ENCODE measurements at regions not wholly inside any gene's neighbourhood (a gene's known extent, or its start where the extent isn't known, plus 50 kb on each side); places are given as distances from the start of the nearest gene placed in this dataset.
"Not testable (repeated sequence)": the region's sequence is repeated elsewhere in the genome, so short reads cannot be mapped to it uniquely, and the experiment has no call there.

GRCh38 chr21:25487046-25487594, 120.2 kb downstream of the MRPL39 start:
- intact Hi-C loops (cut with DNase I, micrococcal nuclease) = no loop called here
- no peak for ATAC-seq
- Histone ChIP-seq H3K36me3 (ENCODE audit: low read depth) (no peaks in the 10 kb centered on the region), H3K9me3 (peaks cover 7% of the 10 kb centered on the region), H3K4me3 (no peak overlapping the region), H3K4me1 (ENCODE audit: low read depth) (no peaks in the 10 kb centered on the region)
- TF ChIP-seq CTCF (IDR thresholded peaks at IDR 0.05) = no peak
- no peak for DNase-seq

GRCh38 chr21:25485914-25486313, 121.4 kb downstream of the MRPL39 start:
- no peak for TF ChIP-seq CTCF (IDR thresholded peaks at IDR 0.05)
- Histone ChIP-seq H3K9me3 (peaks cover 19% of the 10 kb centered on the region), H3K4me1 (ENCODE audit: low read depth) (no peaks in the 10 kb centered on the region), H3K4me3 (no peak overlapping the region), H3K36me3 (ENCODE audit: low read depth) (no peaks in the 10 kb centered on the region)
- ATAC-seq = no peak
- intact Hi-C loops (cut with DNase I, micrococcal nuclease) = no loop called here
- DNase-seq = no peak

GRCh38 chr21:25467896-25468295, 139.4 kb downstream of the MRPL39 start:
- no peak for TF ChIP-seq CTCF (IDR thresholded peaks at IDR 0.05)
- no peak overlapping the region for H3K4me3 ChIP-seq
- no peaks in the 10 kb centered on the region for H3K9me3 ChIP-seq
- H3K4me1 ChIP-seq (ENCODE audit: low read depth) = no peaks in the 10 kb centered on the region
- no peaks in the 10 kb centered on the region for H3K36me3 ChIP-seq (ENCODE audit: low read depth)
- intact Hi-C loops (cut with DNase I, micrococcal nuclease) = no loop called here
- no peak for ATAC-seq
- DNase-seq = no peak

- H3K36me3 ChIP-seq (ENCODE audit: low read depth); H3K4me1 ChIP-seq (ENCODE audit: low read depth); H3K9me3 ChIP-seq; intact Hi-C loops (cut with DNase I, micrococcal nuclease); DNase-seq; ATAC-seq; H3K4me3 ChIP-seq: not testable (repeated sequence)
These were observed 140.2 kb downstream of the MRPL39 start for GRCh38 chr21:25467071-25467470.

- H3K4me3 ChIP-seq = no peak overlapping the region
- no peak for ATAC-seq
- DNase-seq = no peak
- H3K9me3 ChIP-seq = no peaks in the 10 kb centered on the region
- no peaks in the 10 kb centered on the region for H3K4me1 ChIP-seq (ENCODE audit: low read depth)
- intact Hi-C loops (cut with DNase I, micrococcal nuclease) = no loop called here
- H3K36me3 ChIP-seq (ENCODE audit: low read depth) = no peaks in the 10 kb centered on the region
- TF ChIP-seq CTCF (IDR thresholded peaks at IDR 0.05) = no peak
These were observed 140.8 kb downstream of the MRPL39 start for GRCh38 chr21:25466470-25466869.

- Histone ChIP-seq H3K4me3 (no peak overlapping the region), H3K4me1 (ENCODE audit: low read depth) (no peaks in the 10 kb centered on the region), H3K9me3 (no peaks in the 10 kb centered on the region), H3K36me3 (ENCODE audit: low read depth) (no peaks in the 10 kb centered on the region)
- intact Hi-C loops (cut with DNase I, micrococcal nuclease) = no loop called here
- DNase-seq = no peak
- ATAC-seq = no peak
- TF ChIP-seq CTCF (IDR thresholded peaks at IDR 0.05) = no peak
These were observed 142.0 kb downstream of the MRPL39 start for GRCh38 chr21:25465263-25465662.

Measured in mucosa of descending colon (tissue), 3 donors.